Mucosa of stomach (tissue), 1 donor: ENCODE measurements at regions not wholly inside any gene's neighbourhood (a gene's known extent, or its start where the extent isn't known, plus 50 kb on each side); places are given as distances from the start of the nearest gene placed in this dataset.

Experiments
- H3K27me3 ChIP-seq: one replicate; pipeline ENCODE4 v1.7.0; 2013; ENCODE audit warnings: mild to moderate bottlenecking, low read length; ENCODE audit not compliant: control insufficient read depth, insufficient read depth
- H3K36me3 ChIP-seq: one replicate; pipeline ENCODE4 v1.7.0; 2013; ENCODE audit warnings: low read length; ENCODE audit not compliant: control insufficient read depth, insufficient read depth
- H3K4me1 ChIP-seq: one replicate; pipeline ENCODE4 v1.7.0; 2013; ENCODE audit warnings: mild to moderate bottlenecking, low read length; ENCODE audit not compliant: control insufficient read depth, insufficient read depth
- H3K4me3 ChIP-seq: one replicate; pipeline ENCODE4 v1.7.0; 2013; ENCODE audit warnings: low read length
- H3K9ac ChIP-seq: one replicate; pipeline ENCODE4 v1.7.0; 2013; ENCODE audit warnings: mild to moderate bottlenecking, low read length, moderate library complexity
- H3K9me3 ChIP-seq: one replicate; pipeline ENCODE4 v1.7.0; 2013; ENCODE audit warnings: mild to moderate bottlenecking, low read length, moderate library complexity; ENCODE audit not compliant: control insufficient read depth
- donor health status: Pancreatic carcinoma.

DNA sequence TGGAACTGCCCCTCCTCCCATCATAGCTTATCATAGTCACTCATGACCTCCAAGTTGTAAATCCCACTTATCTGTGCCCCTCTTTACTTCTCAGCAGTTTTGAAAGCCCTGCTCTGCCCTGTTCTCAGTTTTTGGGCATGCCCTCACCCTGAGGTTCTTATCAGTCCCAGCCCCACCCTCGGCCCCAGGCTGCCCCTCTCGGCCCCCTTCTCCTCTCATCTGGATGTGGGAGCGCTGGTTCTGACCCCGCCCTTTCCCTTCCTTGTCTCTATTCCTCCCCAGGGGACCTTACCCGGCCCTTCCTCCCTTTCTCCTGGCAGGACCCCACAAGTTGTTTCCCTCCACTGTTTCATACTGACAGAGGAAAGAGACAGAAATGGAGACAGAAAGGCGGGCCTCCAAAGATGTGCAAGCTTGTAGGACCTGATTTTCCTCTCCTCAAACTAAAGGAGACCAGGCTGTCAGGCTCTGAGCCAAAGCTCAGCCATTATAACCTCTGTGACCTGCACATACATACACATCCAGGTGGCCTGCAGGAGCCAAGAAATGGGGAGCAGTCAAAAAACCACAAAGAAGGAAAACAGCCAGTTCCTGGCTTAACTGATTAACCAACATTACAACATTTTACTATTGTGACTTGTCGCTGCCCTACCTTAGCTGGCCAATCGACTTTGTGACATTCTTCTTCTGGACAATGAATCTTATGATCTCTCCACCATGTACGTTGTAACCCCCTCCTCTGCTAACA is 171.0 kb upstream of the HS6ST1 start:
- H3K9me3 ChIP-seq: no peaks in the 10 kb centered on the region
- H3K4me3 ChIP-seq: no peak overlapping the region
- peaks cover 14% of the 10 kb centered on the region for H3K27me3 ChIP-seq
- H3K36me3 ChIP-seq: no peaks in the 10 kb centered on the region
- peaks cover 7% of the 10 kb centered on the region for H3K4me1 ChIP-seq
- no peak overlapping the region for H3K9ac ChIP-seq

GRCh38 chr2:128490321-128490720 is 171.7 kb upstream of the HS6ST1 start:
- Histone ChIP-seq H3K27me3 (peaks cover 14% of the 10 kb centered on the region), H3K9ac (no peak overlapping the region), H3K4me1 (peaks cover 7% of the 10 kb centered on the region), H3K4me3 (no peak overlapping the region), H3K9me3 (no peaks in the 10 kb centered on the region), H3K36me3 (no peaks in the 10 kb centered on the region)

GRCh38 chr2:128490881-128491691 is 172.4 kb upstream of the HS6ST1 start:
- Histone ChIP-seq H3K4me3 (no peak overlapping the region), H3K36me3 (no peaks in the 10 kb centered on the region), H3K4me1 (peaks cover 7% of the 10 kb centered on the region), H3K9ac (no peak overlapping the region), H3K27me3 (peaks cover 14% of the 10 kb centered on the region), H3K9me3 (no peaks in the 10 kb centered on the region)

DNA sequence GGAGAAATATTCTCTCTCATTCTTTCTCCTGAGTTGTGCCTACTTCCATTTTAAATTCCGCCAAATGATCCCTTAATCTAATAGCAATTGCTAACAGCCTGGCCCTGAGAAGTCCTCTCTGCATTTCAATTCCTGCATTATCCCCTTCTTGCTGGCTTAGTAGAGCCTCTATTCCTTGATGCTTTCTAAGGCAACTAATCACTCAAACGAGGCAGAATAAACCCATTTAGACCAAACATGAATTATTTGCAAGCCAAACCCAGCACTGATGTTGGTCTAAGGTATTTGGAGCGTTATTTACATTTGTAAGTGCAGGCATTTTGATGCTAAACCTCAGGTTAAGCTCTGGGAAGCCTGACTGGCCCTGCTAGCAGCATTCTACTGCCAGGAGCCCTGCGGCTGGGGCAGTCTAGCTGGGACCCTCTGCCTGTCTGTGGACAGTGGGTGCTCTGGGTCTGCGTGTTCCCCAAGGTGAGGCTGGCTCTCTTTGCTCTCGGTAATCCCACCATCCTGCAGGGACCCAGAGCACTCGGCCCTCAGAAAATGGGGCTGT is 173.1 kb upstream of the HS6ST1 start:
- no peaks in the 10 kb centered on the region for H3K9me3 ChIP-seq
- H3K36me3 ChIP-seq: no peaks in the 10 kb centered on the region
- no peak overlapping the region for H3K9ac ChIP-seq
- H3K27me3 ChIP-seq: peaks cover 14% of the 10 kb centered on the region
- H3K4me1 ChIP-seq: peaks cover 7% of the 10 kb centered on the region
- H3K4me3 ChIP-seq: no peak overlapping the region

DNA sequence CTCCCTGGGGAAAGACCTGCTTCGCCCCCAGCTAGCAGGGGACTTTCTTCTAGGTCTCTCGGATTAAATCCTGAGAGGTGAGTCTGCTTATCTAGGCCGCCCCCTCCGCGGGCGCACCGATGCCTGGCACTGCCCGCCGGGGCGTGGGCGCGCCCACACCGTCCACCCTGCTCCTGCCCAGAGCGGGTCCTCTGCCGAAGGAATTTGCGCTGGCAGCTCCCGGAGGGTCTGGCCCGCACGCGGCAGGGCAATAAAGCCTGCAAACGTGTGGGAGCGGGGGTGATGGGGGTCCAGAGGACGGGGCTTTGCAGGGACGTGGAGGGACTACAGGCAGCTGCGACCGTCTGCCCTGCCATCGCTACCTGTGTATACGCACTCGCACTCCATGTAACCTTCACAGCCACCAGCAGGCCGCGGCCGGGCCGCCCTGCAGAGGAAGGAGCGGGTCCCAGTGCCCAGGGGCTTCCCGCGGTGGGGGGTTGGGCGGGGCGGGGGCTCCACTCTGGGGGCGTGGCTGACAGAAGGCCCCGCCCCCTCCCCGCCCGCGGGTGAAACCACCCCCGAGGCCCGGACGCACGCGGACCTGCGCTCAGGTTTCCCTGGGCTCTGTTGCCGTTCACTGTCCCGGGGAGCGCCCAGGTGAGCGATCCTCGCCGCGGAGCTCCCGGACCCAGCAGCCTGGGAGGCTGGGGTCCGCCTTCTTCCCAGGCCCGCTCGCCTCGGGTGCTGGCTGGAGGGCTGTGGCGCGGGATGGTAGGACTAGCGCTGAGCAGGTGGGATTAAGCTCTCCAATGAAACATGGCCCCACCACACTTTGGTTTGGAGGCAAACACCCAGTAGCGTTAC is 174.5 kb upstream of the HS6ST1 start:
- Histone ChIP-seq H3K9me3 (no peaks in the 10 kb centered on the region), H3K27me3 (peaks cover 14% of the 10 kb centered on the region), H3K4me1 (peaks cover 7% of the 10 kb centered on the region), H3K4me3 (no peak overlapping the region), H3K9ac (no peak overlapping the region), H3K36me3 (no peaks in the 10 kb centered on the region)

DNA sequence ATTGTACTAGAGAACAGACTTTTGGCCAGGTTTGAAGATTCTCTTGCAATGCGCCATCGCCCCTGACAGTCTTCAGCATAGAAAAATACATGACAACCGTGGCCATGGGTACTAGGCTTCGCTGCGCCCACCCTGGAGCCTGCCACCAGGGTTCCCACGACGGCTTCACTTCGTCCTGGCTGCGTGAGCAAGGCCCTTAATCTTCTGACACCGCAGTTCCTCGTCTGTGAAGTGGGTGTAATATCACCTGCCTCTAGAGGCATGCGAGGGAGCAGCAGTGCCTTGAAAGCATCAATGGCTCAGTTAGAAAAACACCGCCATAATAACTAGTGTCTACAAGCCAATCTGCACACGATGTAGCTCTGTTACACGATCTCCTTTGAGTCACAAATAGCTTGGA is 175.2 kb upstream of the HS6ST1 start:
- Histone ChIP-seq H3K4me3 (no peak overlapping the region), H3K9ac (no peak overlapping the region), H3K4me1 (peaks cover 7% of the 10 kb centered on the region), H3K36me3 (no peaks in the 10 kb centered on the region), H3K27me3 (peaks cover 14% of the 10 kb centered on the region), H3K9me3 (no peaks in the 10 kb centered on the region)

DNA sequence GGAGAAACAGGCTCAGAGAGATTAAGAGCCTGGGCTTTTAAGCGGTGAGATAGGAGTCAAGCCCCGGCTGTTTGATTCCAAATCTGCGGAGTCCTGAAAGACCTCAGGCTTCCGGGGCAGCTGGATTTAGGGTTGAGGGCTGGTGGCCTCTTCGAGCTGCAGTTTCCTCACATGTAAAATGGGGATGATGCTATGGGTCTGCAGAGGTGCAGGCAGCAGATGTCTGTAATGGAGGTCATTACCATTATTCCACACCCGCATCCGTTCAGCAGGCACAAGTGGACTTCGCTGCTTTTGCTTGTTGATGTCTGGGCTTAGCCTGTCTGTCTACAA is 175.6 kb upstream of the HS6ST1 start:
- H3K4me3 ChIP-seq: no peak overlapping the region
- no peaks in the 10 kb centered on the region for H3K36me3 ChIP-seq
- H3K9ac ChIP-seq: no peak overlapping the region
- H3K9me3 ChIP-seq: no peaks in the 10 kb centered on the region
- peaks cover 7% of the 10 kb centered on the region for H3K4me1 ChIP-seq
- peaks cover 14% of the 10 kb centered on the region for H3K27me3 ChIP-seq

DNA sequence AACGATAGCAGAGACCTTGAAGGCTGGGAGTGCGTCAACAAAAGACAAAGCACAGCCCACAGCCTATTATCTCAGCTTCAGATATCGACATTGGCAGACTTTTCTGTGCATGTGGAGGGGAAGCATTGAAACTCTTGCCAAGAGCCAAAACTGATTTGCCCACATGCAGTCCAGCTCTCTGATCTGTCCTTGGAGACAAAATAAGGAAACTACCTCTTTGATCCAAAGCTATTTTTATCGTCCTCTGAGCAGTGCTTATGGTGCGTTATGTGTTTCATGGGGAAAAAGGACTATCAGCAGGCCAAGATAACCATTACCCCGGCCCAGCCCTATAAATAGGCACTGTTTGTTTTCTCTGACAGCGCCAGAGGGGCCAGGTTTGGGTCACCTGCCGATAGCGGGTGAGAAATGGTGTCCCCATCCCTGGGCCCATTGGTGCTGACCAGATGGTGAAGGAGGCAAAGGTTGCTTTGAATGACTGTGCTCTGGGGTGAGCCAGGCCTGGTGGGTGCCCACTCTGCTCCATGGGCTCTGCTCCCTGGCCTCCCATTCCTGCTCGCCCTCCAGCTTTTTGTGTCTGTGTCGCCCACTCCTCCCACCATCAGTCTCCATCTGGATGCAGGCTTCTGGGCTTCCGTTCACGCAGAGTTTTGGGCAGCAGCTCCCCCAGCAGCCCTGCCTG is 176.1 kb upstream of the HS6ST1 start:
- no peak overlapping the region for H3K4me3 ChIP-seq
- H3K9me3 ChIP-seq: no peaks in the 10 kb centered on the region
- peaks cover 14% of the 10 kb centered on the region for H3K27me3 ChIP-seq
- H3K9ac ChIP-seq: no peak overlapping the region
- peaks cover 7% of the 10 kb centered on the region for H3K4me1 ChIP-seq
- no peaks in the 10 kb centered on the region for H3K36me3 ChIP-seq

- Histone ChIP-seq H3K36me3 (no peaks in the 10 kb centered on the region), H3K9ac (no peak overlapping the region), H3K27me3 (peaks cover 14% of the 10 kb centered on the region), H3K9me3 (no peaks in the 10 kb centered on the region), H3K4me1 (peaks cover 7% of the 10 kb centered on the region), H3K4me3 (no peak overlapping the region)
These were observed 177.4 kb upstream of the HS6ST1 start for GRCh38 chr2:128495996-128496547.

GRCh38 chr2:128496700-128497099 is 178.0 kb upstream of the HS6ST1 start:
- H3K9me3 ChIP-seq: no peaks in the 10 kb centered on the region

DNA sequence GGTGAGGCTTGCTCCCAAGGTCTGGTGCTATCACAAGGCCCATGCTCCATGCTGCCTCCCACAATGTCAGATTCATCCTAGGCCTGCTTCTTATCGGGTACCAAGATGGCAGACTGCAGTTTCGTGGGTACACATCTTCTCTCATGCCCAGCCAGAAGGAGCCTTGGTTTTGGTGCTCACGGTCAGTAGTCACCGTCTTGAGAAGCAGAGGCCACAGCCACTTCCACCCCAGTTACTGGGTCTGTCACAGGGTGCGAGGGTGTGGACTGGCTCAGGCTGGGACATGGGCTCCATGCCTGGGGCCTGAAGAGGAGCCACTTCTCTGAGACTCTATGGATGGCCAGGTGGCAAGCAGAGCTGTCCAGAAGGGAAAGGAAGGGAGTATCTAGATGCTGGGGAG is 178.8 kb upstream of the HS6ST1 start:
- Histone ChIP-seq H3K36me3 (no peaks in the 10 kb centered on the region), H3K9me3 (no peaks in the 10 kb centered on the region), H3K27me3 (peaks cover 13% of the 10 kb centered on the region), H3K4me3 (no peak overlapping the region), H3K4me1 (peaks cover 7% of the 10 kb centered on the region), H3K9ac (no peak overlapping the region)

More at GRCh38 chr2:128496700-128497099, 178.0 kb upstream of the HS6ST1 start:
- Histone ChIP-seq H3K4me1 (peaks cover 7% of the 10 kb centered on the region), H3K4me3 (no peak overlapping the region), H3K9ac (no peak overlapping the region), H3K36me3 (no peaks in the 10 kb centered on the region), H3K27me3 (peaks cover 14% of the 10 kb centered on the region)
